Right lung (tissue), 2 donors: ENCODE measurements at regions not wholly inside any gene's neighbourhood (a gene's known extent, or its start where the extent isn't known, plus 50 kb on each side); places are given as distances from the start of the nearest gene placed in this dataset.

Source experiments
- DNase-seq, 2 donors: peaks; one replicate each; pipeline ENCODE4 v3.0.0-alpha.2; 2013

- no peak for DNase-seq
These were observed 60.3 kb upstream of the FAM20A start for GRCh38 chr17:68661265-68662036.

- DNase-seq = no peak
These were observed 59.1 kb upstream of the FAM20A start for GRCh38 chr17:68660302-68660701.

- no peak for DNase-seq
These were observed 58.0 kb upstream of the FAM20A start for GRCh38 chr17:68658999-68659780.

- DNase-seq = no peak
These were observed 56.4 kb upstream of the FAM20A start for GRCh38 chr17:68657576-68657975.

- DNase-seq = no peak
These were observed 56.0 kb upstream of the FAM20A start for GRCh38 chr17:68657166-68657565.

- no peak for DNase-seq
These were observed 55.5 kb upstream of the FAM20A start for GRCh38 chr17:68656666-68657065.
